ENCODE measurements at regions not wholly inside any gene's neighbourhood (a gene's known extent, or its start where the extent isn't known, plus 50 kb on each side); places are given as distances from the start of the nearest gene placed in this dataset.
"Not testable (repeated sequence)": the region's sequence is repeated elsewhere in the genome, so short reads cannot be mapped to it uniquely, and the experiment has no call there.

GRCh38 chr16:63655846-63656245 lies 1466.0 kb downstream of the CDH11 start:
- no peak for DNase-seq (ENCODE audit: low read depth)
- TF ChIP-seq POLR2A (IDR thresholded peaks at IDR 0.05; ENCODE audit: extremely low read depth, insufficient read length): no peak
- no peak for TF ChIP-seq MYC (IDR thresholded peaks at IDR 0.05; ENCODE audit: low read depth, low read length)
- TF ChIP-seq CTCF (IDR thresholded peaks at IDR 0.05; ENCODE audit: low read depth, low read length): no peak
- TF ChIP-seq MAX (IDR thresholded peaks at IDR 0.05; ENCODE audit: low read depth, low read length): no peak
- H3K4me3 ChIP-seq (ENCODE audit: low read depth, low read length): no peak overlapping the region

- no peak for TF ChIP-seq CTCF (IDR thresholded peaks at IDR 0.05; ENCODE audit: low read depth, low read length)
- TF ChIP-seq MAX (IDR thresholded peaks at IDR 0.05; ENCODE audit: low read depth, low read length): no peak
- no peak for TF ChIP-seq MYC (IDR thresholded peaks at IDR 0.05; ENCODE audit: low read depth, low read length)
- TF ChIP-seq POLR2A (IDR thresholded peaks at IDR 0.05; ENCODE audit: extremely low read depth, insufficient read length): no peak
- DNase-seq (ENCODE audit: low read depth): no peak
- H3K4me3 ChIP-seq (ENCODE audit: low read depth, low read length): no peak overlapping the region
Measured at GRCh38 chr16:63653044-63653839, 1468.6 kb downstream of the CDH11 start.

- DNase-seq (ENCODE audit: low read depth): no peak
- TF ChIP-seq POLR2A (IDR thresholded peaks at IDR 0.05; ENCODE audit: extremely low read depth, insufficient read length) (no peak), MYC (IDR thresholded peaks at IDR 0.05; ENCODE audit: low read depth, low read length) (no peak), CTCF (IDR thresholded peaks at IDR 0.05; ENCODE audit: low read depth, low read length) (no peak)
- no peak overlapping the region for H3K4me3 ChIP-seq (ENCODE audit: low read depth, low read length)
Measured at GRCh38 chr16:63652091-63652490, 1469.8 kb downstream of the CDH11 start.

- TF ChIP-seq CTCF (IDR thresholded peaks at IDR 0.05; ENCODE audit: low read depth, low read length) (no peak), MAX (IDR thresholded peaks at IDR 0.05; ENCODE audit: low read depth, low read length) (no peak), POLR2A (IDR thresholded peaks at IDR 0.05; ENCODE audit: extremely low read depth, insufficient read length) (no peak), MYC (IDR thresholded peaks at IDR 0.05; ENCODE audit: low read depth, low read length) (no peak)
- no peak overlapping the region for H3K4me3 ChIP-seq (ENCODE audit: low read depth, low read length)
- no peak for DNase-seq (ENCODE audit: low read depth)
Measured at GRCh38 chr16:63650550-63650949, 1471.3 kb downstream of the CDH11 start.

- not testable (repeated sequence) for H3K4me3 ChIP-seq (ENCODE audit: low read depth, low read length); DNase-seq (ENCODE audit: low read depth)
Measured at GRCh38 chr16:63633706-63634445, 1488.0 kb downstream of the CDH11 start.

- H3K4me3 ChIP-seq (ENCODE audit: low read depth, low read length): no peak overlapping the region
- no peak for DNase-seq (ENCODE audit: low read depth)
- TF ChIP-seq MAX (IDR thresholded peaks at IDR 0.05; ENCODE audit: low read depth, low read length) (no peak), POLR2A (IDR thresholded peaks at IDR 0.05; ENCODE audit: extremely low read depth, insufficient read length) (no peak), CTCF (IDR thresholded peaks at IDR 0.05; ENCODE audit: low read depth, low read length) (no peak), MYC (IDR thresholded peaks at IDR 0.05; ENCODE audit: low read depth, low read length) (no peak)
Measured at GRCh38 chr16:63629272-63629671, 1492.6 kb downstream of the CDH11 start.
